SK-N-SH treated with all-trans-retinoic acid at 6 μM for 48 hours (cell line): ENCODE measurements at regions not wholly inside any gene's neighbourhood (a gene's known extent, or its start where the extent isn't known, plus 50 kb on each side); places are given as distances from the start of the nearest gene placed in this dataset.

Experiments
- ATAC-seq: fragments of 200-7000 bp; cut with Tn5 transposase; 3 replicates; pipeline ENCODE4 v1.9.1; 2020; ENCODE audit warnings: mild to moderate bottlenecking, moderate library complexity
- ARNTL ChIP-seq: fragments of 450-650 bp; formaldehyde crosslinking; IDR thresholded peaks from 2 replicates; pipeline ENCODE4 v1.5.0; 2020; ENCODE audit warnings: low read depth, mild to moderate bottlenecking, moderate library complexity, borderline replicate concordance
- BACH2 ChIP-seq: fragments of 250-450 bp; sonication (Bioruptor Pico); IDR thresholded peaks from 2 replicates; pipeline ENCODE4 v1.9.0; 2021; ENCODE audit warnings: mild to moderate bottlenecking, borderline replicate concordance
- CREB5 ChIP-seq: fragments of 250-450 bp; sonication (Bioruptor Pico); IDR thresholded peaks from 2 replicates; pipeline ENCODE4 v1.5.1; 2020; ENCODE audit warnings: low read depth, mild to moderate bottlenecking, moderate library complexity
- CSDC2 ChIP-seq: fragments of 250-450 bp; sonication (Bioruptor Pico); IDR thresholded peaks from 2 replicates; pipeline ENCODE4 v1.5.0; 2020; ENCODE audit warnings: mild to moderate bottlenecking, moderate library complexity
- ESRRG ChIP-seq: fragments of 250-450 bp; sonication (Bioruptor Pico); IDR thresholded peaks from 2 replicates; pipeline ENCODE4 v1.6.1; 2021; ENCODE audit warnings: mild to moderate bottlenecking
- GLIS3 ChIP-seq: fragments of 250-450 bp; sonication (Bioruptor Pico); IDR thresholded peaks from 2 replicates; pipeline ENCODE4 v1.5.0; 2020; ENCODE audit warnings: mild to moderate bottlenecking, moderate library complexity
- ISL1 ChIP-seq: fragments of 250-450 bp; sonication (Bioruptor Pico); IDR thresholded peaks from 2 replicates; pipeline ENCODE4 v2.1.2; 2022; ENCODE audit warnings: mild to moderate bottlenecking, moderate library complexity
- OSR1 ChIP-seq: fragments of 250-450 bp; sonication (Bioruptor Pico); IDR thresholded peaks from 2 replicates; pipeline ENCODE4 v1.8.0; 2022; ENCODE audit warnings: moderate library complexity, mild to moderate bottlenecking, inconsistent platforms
- PATZ1 ChIP-seq: fragments of 250-450 bp; sonication (Bioruptor Pico); IDR thresholded peaks from 2 replicates; pipeline ENCODE4 v1.8.0; 2020; ENCODE audit warnings: mild to moderate bottlenecking, moderate library complexity, borderline replicate concordance
- POU6F1 ChIP-seq: fragments of 250-450 bp; sonication (Bioruptor Pico); IDR thresholded peaks from 2 replicates; pipeline ENCODE4 v1.8.0; 2021; ENCODE audit warnings: low read depth, mild to moderate bottlenecking, moderate library complexity, borderline replicate concordance
- PPARA ChIP-seq: fragments of 250-450 bp; sonication (Bioruptor Pico); IDR thresholded peaks from 2 replicates; pipeline ENCODE4 v1.5.0; 2020; ENCODE audit warnings: mild to moderate bottlenecking, borderline replicate concordance
- SNAI2 ChIP-seq: fragments of 250-450 bp; sonication (Bioruptor Pico); IDR thresholded peaks from 2 replicates; pipeline ENCODE4 v1.5.0; 2020; ENCODE audit warnings: mild to moderate bottlenecking, moderate library complexity
- TCF4 ChIP-seq: fragments of 250-450 bp; sonication (Bioruptor Pico); IDR thresholded peaks from 2 replicates; pipeline ENCODE4 v1.8.0; 2021; ENCODE audit warnings: mild to moderate bottlenecking, moderate library complexity, borderline replicate concordance
- TOX ChIP-seq: fragments of 250-450 bp; sonication (Bioruptor Pico); IDR thresholded peaks from 2 replicates; pipeline ENCODE4 v1.8.0; 2021; ENCODE audit warnings: mild to moderate bottlenecking, moderate library complexity, borderline replicate concordance
- ZC3H10 ChIP-seq: fragments of 250-450 bp; sonication (Bioruptor Pico); IDR thresholded peaks from 2 replicates; pipeline ENCODE4 v1.5.1; 2021; ENCODE audit warnings: mild to moderate bottlenecking, moderate library complexity
- ZFP3 ChIP-seq: fragments of 250-450 bp; sonication (Bioruptor Pico); IDR thresholded peaks from 2 replicates; pipeline ENCODE4 v1.5.0; 2020; ENCODE audit warnings: mild to moderate bottlenecking, moderate library complexity
- ZFP30 ChIP-seq: fragments of 450-650 bp; formaldehyde crosslinking; IDR thresholded peaks from 2 replicates; pipeline ENCODE4 v1.5.0; 2022; ENCODE audit warnings: mild to moderate bottlenecking, moderate library complexity
- ZNF565 ChIP-seq: fragments of 450-650 bp; formaldehyde crosslinking; conservative IDR thresholded peaks from 2 replicates; pipeline ENCODE4 v1.5.0; 2020; ENCODE audit warnings: low read depth, mild to moderate bottlenecking, moderate library complexity
- ZNF70 ChIP-seq: fragments of 450-650 bp; formaldehyde crosslinking; IDR thresholded peaks from 2 replicates; pipeline ENCODE4 v1.5.0; 2020; ENCODE audit warnings: mild to moderate bottlenecking, moderate library complexity
- ZNF8 ChIP-seq: fragments of 450-650 bp; formaldehyde crosslinking; IDR thresholded peaks from 2 replicates; pipeline ENCODE4 v1.5.0; 2020; ENCODE audit warnings: mild to moderate bottlenecking, moderate library complexity

- TF ChIP-seq ZFP3 (CRISPR knock-in tag) = no peak
- no peak for TF ChIP-seq CREB5
- TF ChIP-seq TOX (CRISPR knock-in tag) = no peak
- no peak for TF ChIP-seq OSR1 (CRISPR knock-in tag)
- TF ChIP-seq ZFP30 = no peak
- TF ChIP-seq PATZ1 (CRISPR knock-in tag) = no peak
- no peak for TF ChIP-seq SNAI2 (CRISPR knock-in tag)
- TF ChIP-seq POU6F1 (CRISPR knock-in tag) = no peak
- no peak for TF ChIP-seq GLIS3 (CRISPR knock-in tag)
- TF ChIP-seq ZNF70 (CRISPR knock-in tag) = no peak
- no peak for TF ChIP-seq ARNTL
- no peak for TF ChIP-seq ZNF565 (CRISPR knock-in tag)
- no peak for TF ChIP-seq PPARA (CRISPR knock-in tag)
- peak; percentile 85 for ATAC-seq
These were observed 304.4 kb upstream of the SMC2 start for GRCh38 chr9:103789686-103790085.

GRCh38 chr9:103798620-103799019, 295.5 kb upstream of the SMC2 start:
- TF ChIP-seq BACH2 (no peak), ZC3H10 (no peak)
- peak; percentile 93 for ATAC-seq

- no peak for TF ChIP-seq ZNF565 (CRISPR knock-in tag)
- TF ChIP-seq CREB5 = no peak
- no peak for TF ChIP-seq ZNF8
- no peak for TF ChIP-seq ZNF70 (CRISPR knock-in tag)
- TF ChIP-seq CSDC2 = no peak
- TF ChIP-seq, all 23 proteins: peak for 0
- no peak for ATAC-seq
These were observed 294.1 kb upstream of the SMC2 start for GRCh38 chr9:103799959-103800358.

GRCh38 chr9:103802068-103802467, 292.0 kb upstream of the SMC2 start:
- TF ChIP-seq ESRRG = no peak
- no peak for TF ChIP-seq ZFP3 (CRISPR knock-in tag)
- no peak for TF ChIP-seq TCF4 (CRISPR knock-in tag)
- no peak for TF ChIP-seq ISL1 (CRISPR knock-in tag)
- no peak for TF ChIP-seq PATZ1 (CRISPR knock-in tag)
- no peak for TF ChIP-seq GLIS3 (CRISPR knock-in tag)
- TF ChIP-seq CREB5 = no peak
- no peak for TF ChIP-seq ZC3H10
- ATAC-seq = no peak
